ENCODE measurements at regions not wholly inside any gene's neighbourhood (a gene's known extent, or its start where the extent isn't known, plus 50 kb on each side); places are given as distances from the start of the nearest gene placed in this dataset.

DNA sequence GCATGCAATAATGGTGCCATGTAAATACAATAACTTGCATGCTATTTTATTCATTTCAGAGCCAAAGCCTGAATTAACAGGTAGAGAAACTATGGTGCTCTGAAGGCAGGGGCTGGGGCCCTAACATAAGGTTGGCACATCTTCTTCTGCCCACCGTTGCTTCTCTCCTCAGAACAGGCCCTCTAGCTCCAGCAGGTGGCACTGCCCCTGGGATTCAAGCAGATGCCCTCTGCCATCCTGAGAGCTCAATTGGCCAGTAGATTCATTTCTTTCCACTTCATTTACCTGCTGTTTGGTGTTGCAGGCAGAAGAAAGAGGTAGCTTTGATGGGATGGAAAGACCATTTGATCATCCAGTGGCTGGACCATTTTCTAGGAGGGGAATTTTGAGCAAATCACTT, 130.5 kb downstream of the FOXB1 start:
- Histone ChIP-seq H3K4me1 (no peaks in the 10 kb centered on the region), H3K4me3 (no peak overlapping the region), H3K36me3 (no peaks in the 10 kb centered on the region), H3K27me3 (no peaks in the 10 kb centered on the region), H3K9me3 (no peaks in the 10 kb centered on the region), H3K27ac (no peak overlapping the region)
- TF ChIP-seq POLR2A (IDR thresholded peaks at IDR 0.05): no peak
- TF ChIP-seq, protein P1, sequence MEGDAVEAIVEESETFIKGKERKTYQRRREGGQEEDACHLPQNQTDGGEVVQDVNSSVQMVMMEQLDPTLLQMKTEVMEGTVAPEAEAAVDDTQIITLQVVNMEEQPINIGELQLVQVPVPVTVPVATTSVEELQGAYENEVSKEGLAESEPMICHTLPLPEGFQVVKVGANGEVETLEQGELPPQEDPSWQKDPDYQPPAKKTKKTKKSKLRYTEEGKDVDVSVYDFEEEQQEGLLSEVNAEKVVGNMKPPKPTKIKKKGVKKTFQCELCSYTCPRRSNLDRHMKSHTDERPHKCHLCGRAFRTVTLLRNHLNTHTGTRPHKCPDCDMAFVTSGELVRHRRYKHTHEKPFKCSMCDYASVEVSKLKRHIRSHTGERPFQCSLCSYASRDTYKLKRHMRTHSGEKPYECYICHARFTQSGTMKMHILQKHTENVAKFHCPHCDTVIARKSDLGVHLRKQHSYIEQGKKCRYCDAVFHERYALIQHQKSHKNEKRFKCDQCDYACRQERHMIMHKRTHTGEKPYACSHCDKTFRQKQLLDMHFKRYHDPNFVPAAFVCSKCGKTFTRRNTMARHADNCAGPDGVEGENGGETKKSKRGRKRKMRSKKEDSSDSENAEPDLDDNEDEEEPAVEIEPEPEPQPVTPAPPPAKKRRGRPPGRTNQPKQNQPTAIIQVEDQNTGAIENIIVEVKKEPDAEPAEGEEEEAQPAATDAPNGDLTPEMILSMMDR (IDR thresholded peaks at IDR 0.05): peak in 4 of 6 experiments; percentile 14 to 44 (median 29)
- DNase-seq: no peak

DNA sequence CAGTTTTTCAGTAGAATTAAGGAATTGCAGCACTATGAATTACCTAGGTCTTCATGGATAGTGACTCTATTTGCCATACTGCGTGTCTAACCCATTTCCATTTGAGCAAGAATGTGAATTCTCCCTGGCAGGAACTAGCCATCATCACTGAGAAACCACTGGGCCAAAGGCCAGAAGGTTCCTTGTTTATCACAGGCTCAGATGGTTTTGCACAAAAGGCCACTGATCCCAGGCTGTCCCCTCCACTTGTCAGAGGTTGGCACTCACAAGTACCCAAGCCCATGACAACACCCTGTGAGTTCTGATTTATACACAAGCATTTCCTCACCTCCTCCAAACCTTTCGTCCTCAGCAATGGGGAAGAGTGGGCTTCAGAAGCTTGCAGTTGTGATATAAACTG, 131.8 kb downstream of the FOXB1 start:
- Histone ChIP-seq H3K36me3 (no peaks in the 10 kb centered on the region), H3K4me1 (no peaks in the 10 kb centered on the region), H3K27ac (no peak overlapping the region), H3K4me3 (no peak overlapping the region), H3K9me3 (no peaks in the 10 kb centered on the region), H3K27me3 (no peaks in the 10 kb centered on the region)
- TF ChIP-seq POLR2A (IDR thresholded peaks at IDR 0.05): no peak
- TF ChIP-seq, protein P1 (IDR thresholded peaks at IDR 0.05): no peak
- DNase-seq: no peak

DNA sequence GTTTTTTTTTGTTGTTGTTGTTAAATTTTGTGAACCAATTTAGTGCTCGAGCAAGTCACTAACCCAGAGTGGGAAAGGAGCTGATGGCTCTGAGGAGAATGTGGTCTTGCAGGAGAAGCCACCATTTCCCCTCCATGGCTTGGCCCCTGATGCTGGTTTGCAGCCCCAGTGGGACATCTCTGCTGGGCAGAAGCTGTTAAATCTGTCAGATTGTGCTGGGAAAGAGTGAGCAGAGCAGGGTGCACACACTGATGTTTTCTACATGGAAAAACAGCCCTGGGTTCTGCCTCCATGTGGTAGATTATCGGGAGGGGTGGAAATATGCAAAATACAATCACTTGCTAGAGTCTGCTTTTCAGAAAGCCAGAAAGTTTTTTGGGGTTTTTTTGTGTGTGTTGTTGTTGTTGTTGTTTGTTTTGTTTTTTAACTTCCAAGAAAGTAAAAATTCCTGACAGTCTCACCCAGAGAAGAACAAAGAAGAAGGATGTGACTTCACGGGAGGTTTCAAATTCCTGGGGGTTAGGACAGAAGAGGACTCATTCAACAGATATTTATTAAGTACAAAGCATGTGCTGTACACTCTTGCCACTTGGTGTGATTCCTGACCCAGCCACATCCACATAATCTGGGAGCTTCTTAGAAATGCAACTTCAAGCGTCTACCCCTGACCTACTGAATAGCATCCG, 133.7 kb downstream of the FOXB1 start:
- H3K4me3 ChIP-seq: no peak overlapping the region
- H3K27ac ChIP-seq: no peak overlapping the region
- TF ChIP-seq, protein P1 (IDR thresholded peaks at IDR 0.05): no peak
- no peak for TF ChIP-seq POLR2A (IDR thresholded peaks at IDR 0.05)
- H3K9me3 ChIP-seq: no peaks in the 10 kb centered on the region
- no peak for DNase-seq
- no peaks in the 10 kb centered on the region for H3K27me3 ChIP-seq
- no peaks in the 10 kb centered on the region for H3K36me3 ChIP-seq
- H3K4me1 ChIP-seq: no peaks in the 10 kb centered on the region

DNA sequence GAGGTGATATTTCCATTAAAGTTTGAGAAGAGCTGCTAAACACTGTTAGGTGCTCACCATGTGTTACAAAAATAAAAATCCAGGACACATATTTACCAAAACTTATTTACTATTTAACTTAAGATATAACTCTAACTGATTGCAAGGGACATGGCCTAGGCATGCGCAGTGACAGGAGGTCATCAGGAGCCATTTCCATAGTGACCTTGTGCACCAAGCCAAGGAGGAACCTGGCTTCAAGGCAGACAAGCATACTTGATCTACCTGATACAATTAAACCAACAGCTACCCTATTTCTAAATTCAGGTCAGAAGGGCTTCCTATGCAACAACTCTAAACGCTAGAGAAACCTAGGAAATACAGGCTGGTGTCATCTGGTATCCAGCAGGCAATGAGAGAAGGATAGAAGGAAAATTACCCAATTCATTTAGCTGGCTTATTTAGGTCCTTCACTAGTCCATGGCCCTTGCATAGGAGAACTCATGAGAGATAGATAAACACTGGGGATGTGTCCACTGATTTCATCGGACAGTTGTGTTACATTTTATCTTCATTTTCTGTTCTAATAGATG, 134.4 kb downstream of the FOXB1 start:
- Histone ChIP-seq H3K36me3 (no peaks in the 10 kb centered on the region), H3K27me3 (no peaks in the 10 kb centered on the region), H3K9me3 (no peaks in the 10 kb centered on the region), H3K4me3 (no peak overlapping the region), H3K4me1 (no peaks in the 10 kb centered on the region), H3K27ac (no peak overlapping the region)
- no peak for DNase-seq
- TF ChIP-seq POLR2A (IDR thresholded peaks at IDR 0.05): no peak

DNA sequence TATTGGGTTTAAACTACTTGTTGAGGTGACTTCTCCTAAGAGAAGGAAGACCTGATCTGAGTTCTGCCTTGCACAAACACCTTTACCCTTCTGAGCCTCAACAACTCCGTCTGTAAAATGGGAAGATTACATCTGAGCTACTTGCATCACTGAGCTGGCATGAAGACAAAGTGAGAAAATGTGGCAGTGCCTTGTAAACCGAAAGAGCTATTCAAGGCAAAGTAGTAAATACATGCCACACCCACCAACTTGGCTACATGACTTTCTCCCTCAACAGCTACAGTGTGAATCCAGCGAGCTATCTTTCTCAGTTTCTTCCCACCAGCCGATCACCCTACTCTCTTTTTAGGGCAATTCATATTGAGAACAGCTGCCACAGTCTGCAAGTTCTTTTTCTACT, 148.3 kb downstream of the FOXB1 start:
- no peak overlapping the region for H3K27ac ChIP-seq
- H3K27me3 ChIP-seq: no peaks in the 10 kb centered on the region
- no peak for TF ChIP-seq POLR2A (IDR thresholded peaks at IDR 0.05)
- TF ChIP-seq, protein P1 (IDR thresholded peaks at IDR 0.05): no peak
- H3K36me3 ChIP-seq: no peaks in the 10 kb centered on the region
- H3K4me3 ChIP-seq: no peak overlapping the region
- no peak for DNase-seq
- no peaks in the 10 kb centered on the region for H3K9me3 ChIP-seq
- H3K4me1 ChIP-seq: no peaks in the 10 kb centered on the region

DNA sequence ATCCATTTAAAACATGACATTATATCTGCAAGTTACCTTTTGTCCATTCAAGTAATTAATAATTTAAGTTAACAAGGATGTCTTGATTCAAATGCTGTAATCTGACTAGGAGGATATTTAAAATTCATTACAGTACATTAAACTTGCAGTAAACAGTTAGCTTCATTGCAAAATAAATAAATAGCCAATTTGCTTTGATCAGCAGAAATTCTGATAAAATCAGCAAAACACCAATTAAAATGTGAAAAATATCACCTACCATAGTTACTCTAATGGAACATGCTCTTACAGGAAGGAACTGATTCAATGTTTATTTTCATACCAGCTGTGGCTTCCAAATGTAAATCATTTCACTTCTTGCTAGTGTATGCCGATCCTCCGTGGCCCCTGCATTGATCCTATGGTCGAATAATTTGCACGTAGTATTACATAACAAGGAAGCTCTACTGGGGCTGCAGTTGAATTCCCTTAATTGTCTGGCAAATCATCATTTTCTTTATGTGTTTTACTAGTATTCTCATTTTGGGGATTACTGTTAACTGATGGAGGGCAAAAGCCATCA, 150.7 kb downstream of the FOXB1 start:
- no peak for DNase-seq
- no peaks in the 10 kb centered on the region for H3K9me3 ChIP-seq
- TF ChIP-seq POLR2A (IDR thresholded peaks at IDR 0.05): no peak
- TF ChIP-seq, protein P1 (IDR thresholded peaks at IDR 0.05): no peak
- H3K27me3 ChIP-seq: no peaks in the 10 kb centered on the region
- no peaks in the 10 kb centered on the region for H3K4me1 ChIP-seq
- H3K36me3 ChIP-seq: no peaks in the 10 kb centered on the region
- no peak overlapping the region for H3K27ac ChIP-seq
- no peak overlapping the region for H3K4me3 ChIP-seq
